Raji (cell line): ENCODE measurements at regions not wholly inside any gene's neighbourhood (a gene's known extent, or its start where the extent isn't known, plus 50 kb on each side); places are given as distances from the start of the nearest gene placed in this dataset.

Experiments
- POLR2A ChIP-seq: IDR thresholded peaks from 2 replicates; pipeline ENCODE4 v1.6.1; 2011; ENCODE audit warnings: low read depth, low read length, control low read depth; ENCODE audit not compliant: insufficient read depth

DNA sequence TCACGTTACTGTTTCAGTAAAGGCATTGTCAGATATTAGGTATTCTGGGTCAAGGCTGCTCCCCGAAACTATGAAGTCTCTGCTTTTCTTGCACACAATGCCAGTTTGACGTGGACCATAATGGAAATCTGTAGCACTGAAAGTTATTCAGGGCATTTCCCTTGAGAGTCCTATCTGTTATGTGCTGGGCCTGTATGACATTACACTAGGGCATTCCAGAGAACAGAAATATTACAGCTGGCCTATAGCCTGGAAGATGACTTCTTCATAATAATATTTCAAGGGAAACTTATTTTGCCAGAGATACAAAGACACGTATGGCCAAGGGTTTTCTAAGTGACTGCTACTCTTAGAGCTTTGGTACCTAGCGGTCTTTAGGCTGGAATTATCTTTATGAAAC, 613.6 kb upstream of the CBLB start:
- no peak for TF ChIP-seq POLR2A

DNA sequence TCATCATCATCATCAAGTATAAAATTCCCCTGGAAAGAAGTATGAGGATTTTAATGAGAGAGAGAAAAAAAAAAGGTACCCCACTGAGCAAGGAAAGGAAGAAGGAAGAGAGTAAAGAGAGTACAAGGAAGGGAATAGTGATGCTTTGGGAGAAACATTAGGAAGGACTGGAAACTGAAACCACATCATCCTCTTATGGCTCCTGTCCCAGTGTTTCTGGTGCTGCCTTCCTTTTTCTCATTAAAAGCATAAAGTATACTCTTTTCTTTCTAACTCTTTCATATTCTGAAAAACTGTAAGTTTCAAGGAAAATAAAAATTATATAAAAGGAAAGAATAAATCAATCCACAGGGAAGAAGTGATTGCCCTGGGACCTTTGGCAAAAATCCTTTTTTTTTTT, 616.4 kb upstream of the CBLB start:
- no peak for TF ChIP-seq POLR2A

DNA sequence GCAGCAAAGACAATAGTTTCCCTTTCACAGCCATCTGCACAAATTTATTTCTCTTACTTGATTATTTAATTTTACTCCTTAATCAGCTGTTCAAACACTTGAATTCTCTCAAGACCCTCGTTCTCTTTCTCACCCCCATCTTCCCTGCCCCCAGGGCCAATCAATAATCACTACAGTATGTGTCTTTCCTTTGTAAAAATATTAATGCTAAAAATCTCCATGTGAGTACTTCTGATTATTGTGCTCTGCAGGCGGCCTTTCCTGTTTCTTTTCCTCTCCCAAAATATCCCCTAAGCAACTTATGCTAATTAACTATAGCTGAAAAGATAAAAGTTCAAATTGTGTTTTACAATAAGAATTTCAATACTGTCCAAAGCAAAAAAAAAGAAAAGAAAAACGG, 617.0 kb upstream of the CBLB start:
- no peak for TF ChIP-seq POLR2A

DNA sequence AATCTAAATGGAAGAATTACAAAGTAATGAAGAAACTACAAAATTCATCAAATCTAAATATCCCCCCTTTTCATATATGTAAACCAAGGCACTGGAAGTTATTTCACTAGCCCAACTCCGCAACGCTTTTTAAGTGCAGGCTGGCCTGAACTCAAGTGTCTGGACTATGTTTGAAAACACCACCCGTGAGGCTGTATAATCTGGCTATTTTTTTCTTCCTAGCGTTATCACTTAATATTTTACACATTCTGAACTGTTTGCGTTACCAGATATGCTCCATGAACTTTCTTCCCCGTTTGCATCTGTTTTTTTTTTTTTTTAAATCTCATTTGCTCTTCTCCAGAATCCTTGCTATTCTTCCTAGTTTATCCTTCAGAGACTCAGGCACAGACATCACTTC, 619.5 kb upstream of the CBLB start:
- TF ChIP-seq POLR2A, result no peak

DNA sequence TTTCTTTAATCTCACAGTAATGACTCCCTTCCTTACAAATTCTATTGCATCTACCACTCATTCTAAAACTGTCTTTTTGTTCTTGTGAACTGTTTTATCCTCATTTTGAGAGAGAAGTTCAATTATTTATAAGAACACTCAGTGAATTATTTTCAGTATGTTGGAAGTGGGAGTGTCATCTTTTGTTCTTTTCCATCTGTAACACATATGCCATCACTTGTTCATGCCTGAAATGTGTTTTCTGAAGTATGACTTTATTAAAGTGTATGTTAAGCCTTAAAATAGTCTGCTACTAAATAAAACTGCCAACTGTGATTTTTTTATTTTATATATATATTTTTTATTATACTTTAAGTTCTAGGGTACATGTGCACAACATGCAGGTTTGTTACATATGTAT, 623.0 kb upstream of the CBLB start:
- no peak for TF ChIP-seq POLR2A

DNA sequence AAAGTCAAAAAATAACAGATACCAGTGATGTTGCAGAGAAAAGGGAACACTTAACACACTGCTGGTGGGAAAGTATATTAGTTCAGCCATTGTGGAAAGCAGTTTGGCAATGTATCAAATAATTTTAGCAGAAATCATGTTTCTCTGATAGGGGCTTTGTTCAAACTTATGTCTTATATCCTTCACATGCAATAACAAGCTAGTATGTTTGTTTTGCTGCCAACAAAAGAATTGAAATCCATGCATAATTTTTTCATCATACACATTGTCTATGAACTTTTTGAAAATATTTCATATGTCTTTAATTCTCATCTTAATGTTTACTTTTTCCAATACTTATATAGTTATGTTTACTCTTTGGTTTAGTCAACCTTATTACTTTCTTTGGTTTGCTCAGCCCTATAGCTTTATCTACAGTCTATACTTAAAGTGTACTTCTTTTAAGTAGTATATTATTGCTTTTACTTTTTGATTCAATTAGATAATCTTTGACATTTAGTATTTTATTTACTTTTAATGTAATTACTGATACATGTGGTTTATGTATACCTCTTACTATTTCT, 639.6 kb upstream of the CBLB start:
- TF ChIP-seq POLR2A, result no peak

DNA sequence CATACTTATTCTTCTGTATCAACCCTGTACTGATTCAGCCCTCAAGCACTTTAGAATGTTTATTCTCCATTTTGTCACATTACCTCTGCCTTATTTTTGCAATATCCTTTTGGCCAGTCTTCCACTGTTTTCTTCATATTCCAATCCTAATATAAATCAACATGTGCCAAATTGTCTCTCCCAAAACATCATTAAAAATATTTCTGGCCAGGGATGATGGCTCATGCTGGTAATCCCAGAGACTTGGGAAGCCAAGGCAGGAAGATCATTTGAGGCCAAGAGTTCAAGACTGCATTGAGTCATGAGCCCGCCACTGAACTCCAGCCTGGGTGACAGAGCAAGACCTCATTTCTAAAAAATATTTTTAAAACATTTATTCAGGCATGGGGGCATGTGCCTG, 641.4 kb upstream of the CBLB start:
- TF ChIP-seq POLR2A, result no peak

DNA sequence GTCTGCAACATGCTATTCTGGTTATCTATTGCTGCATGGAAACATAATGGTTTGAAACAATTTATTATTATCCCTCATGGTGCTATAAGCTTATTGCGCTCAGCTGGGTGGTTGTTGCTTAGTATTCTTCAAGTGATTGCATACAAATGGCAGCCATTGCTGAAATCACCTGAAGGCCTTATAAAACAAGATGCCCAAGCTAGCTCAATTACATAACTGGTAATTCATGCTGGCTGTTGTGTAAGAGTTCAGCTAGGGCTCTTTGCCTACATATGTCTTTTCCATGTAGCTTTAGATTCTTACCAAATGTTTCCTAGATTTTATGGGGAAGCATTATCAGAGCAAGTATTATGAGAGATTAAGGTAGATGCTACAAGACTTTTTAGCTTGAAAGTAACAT, 644.0 kb upstream of the CBLB start:
- TF ChIP-seq POLR2A, result no peak

DNA sequence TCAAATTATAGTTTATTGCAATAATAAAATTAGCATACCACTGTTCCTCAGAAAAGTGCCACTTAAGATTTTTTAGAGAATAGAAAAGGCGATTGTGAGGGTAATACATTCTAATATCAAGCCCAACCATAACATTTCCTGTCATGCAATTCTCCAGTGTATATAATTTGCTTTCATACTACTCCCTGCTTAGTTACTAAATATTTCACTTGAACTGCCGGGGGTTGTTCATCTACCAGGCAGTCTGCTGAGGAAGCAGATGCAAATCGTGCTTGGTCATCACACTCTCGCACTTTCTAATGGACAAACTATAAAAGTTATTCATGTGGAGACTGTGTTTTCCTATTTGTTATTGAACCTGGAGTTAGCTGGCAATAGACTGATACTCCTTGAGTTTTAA, 645.6 kb upstream of the CBLB start:
- no peak for TF ChIP-seq POLR2A

DNA sequence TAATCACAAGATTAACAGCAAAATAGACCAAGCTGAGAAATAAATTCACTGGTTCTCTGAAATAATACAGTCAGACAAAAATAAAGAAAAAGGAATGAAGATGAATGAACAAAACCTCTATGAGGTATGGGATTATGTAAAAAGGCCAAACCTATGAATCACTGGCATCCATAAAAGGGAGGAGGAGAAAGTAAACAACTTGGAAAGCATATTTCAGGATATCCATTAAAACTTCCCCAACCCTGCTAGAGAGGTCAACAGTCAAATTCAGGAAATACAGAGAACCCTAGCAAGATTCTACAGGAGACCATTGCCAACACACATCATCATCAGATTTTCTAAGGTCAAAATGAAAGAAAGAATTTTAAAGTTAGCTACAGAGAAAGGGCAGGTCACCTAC, 649.7 kb upstream of the CBLB start:
- no peak for TF ChIP-seq POLR2A

DNA sequence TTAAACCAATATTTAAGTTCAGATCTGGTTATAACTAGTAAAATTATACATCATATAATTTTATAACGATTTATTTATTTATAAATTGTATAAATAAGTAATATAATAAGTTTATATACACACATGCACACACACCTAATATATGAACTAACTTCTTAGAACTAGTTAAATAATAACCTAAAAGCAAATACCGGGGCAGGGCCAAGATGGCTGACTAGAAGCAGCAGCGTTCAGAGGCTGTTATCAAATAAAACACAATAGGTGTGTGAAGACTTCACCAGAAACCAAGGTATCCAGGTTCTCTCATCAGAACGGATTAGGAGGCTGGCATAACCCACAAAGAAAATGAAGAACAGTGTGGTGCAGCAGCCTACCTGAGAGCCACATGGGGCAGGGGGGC, 653.6 kb upstream of the CBLB start:
- no peak for TF ChIP-seq POLR2A

DNA sequence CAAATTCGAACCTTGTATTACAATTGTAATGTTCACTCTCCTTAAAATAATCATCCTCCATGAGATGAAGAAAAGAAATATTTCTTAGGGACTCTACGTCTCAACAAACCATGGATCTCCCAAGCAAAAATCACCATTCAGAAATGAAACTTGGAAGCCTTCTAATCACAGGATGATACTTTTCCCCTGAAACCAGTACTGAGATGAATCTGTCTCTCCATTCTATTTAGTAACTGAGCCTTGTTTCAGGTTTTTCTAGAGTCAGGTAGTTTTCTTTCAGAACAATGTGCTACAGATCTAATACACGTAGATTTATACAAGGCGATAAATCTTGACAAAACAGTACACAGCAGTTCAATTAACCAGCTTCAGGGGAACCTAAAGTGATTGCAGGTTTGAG, 660.1 kb upstream of the CBLB start:
- TF ChIP-seq POLR2A, result no peak

DNA sequence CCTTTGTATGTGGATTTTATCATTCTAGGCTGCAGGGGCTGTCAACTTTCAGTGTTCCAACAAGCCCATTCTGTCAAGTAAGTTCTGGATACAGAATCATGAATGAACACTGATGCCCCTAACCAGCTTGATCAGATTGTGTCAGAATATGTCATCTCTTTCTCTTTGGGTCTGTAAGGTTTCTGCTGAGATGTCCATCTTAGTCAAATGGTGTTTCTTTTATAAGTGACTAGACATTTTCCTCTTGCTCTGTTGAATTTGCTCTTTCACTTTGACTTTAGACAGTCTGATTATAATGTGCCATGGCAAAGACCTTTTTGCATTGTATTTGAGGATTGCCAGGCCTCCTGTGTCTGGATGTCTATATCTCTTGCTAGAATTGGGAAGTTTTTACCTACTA, 660.9 kb upstream of the CBLB start:
- no peak for TF ChIP-seq POLR2A

DNA sequence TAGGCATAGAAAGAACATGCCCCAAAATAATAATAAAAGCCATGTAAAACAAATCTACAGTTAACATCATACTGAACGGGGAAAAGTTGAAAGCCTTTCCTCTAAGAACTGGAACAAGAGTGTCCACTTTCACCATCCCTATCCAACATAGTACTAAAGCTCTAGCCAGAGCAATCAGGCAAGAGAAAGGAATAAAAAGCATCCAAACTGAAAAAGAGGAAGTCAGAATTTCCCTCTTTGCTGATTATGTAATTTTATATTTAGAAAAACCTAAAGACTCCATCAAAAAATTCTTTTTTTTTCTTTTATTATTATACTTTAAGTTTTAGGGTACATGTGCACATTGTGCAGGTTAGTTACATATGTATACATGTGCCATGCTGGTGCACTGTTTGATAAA, 661.6 kb upstream of the CBLB start:
- no peak for TF ChIP-seq POLR2A

DNA sequence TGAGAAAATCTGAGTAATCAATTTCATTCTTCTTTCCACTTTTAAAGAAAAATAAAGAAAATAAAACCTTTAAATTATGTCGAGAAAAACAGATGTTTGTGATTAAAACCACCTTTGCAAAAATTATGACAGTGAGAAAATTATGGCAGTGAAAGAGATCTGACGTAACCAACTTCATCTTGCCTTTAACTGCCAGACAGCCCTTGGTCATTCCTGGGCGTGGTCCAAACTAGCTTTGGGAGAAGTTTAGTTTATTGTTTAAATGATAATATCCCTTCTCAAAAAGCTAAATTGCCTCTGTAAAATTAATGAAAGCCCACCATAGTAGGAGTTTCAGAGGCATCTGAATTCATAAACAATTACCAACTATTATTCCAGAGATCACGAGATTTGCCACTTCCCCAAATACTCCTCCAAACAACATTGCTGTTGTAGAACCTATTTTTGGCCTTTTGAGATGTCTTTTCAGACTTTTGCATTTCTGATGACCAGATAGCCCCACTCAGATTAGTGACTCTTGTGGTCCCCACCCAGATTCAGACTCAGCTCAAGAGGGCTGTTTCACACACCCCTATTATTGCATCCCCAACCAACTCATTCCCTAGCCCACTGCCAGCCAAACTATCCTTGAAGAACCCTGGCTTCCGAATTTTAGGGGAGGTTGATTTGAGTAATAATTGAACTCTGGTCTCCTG, 664.4 kb upstream of the CBLB start:
- TF ChIP-seq POLR2A, result no peak

DNA sequence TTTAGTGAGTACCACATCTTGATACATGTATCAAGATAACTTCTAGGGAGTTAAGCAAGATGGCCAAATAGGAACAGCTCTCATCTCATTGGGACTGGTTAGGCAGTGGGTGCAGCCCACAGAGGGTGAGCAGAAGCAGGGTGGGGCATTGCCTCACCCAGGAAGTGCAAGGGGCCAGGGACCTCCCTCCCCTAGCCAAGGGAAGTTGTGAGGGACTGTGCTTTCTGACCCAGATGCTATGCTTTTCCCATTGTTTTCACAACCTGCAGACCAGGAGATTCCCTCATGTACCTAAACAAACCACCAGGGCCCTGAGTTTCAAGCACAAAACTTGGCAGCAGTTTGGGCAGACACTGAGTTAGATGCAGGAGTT, 665.0 kb upstream of the CBLB start:
- TF ChIP-seq POLR2A, result no peak

DNA sequence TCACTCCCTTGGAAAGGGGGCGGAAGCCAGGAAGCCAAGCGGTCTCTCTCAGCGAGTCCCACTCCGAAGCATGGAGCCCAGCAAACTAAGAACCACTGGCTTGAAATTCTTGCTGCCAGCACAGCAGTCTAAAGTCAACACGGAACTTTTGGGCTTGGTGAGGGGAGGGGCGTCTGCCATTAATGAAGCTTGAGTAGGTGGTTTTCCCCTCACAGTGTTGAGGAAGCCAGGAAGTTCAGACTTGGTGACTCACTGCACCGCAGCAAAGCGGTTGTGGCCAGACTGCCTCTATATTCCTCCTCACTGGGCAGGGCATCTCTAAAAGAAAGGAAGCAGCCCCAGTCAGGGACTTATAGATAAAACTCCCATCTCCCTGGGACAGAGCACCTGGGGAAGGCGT, 665.4 kb upstream of the CBLB start:
- TF ChIP-seq POLR2A, result no peak
